Neuronal stem cell (in vitro differentiated cells): ENCODE measurements at regions not wholly inside any gene's neighbourhood (a gene's known extent, or its start where the extent isn't known, plus 50 kb on each side); places are given as distances from the start of the nearest gene placed in this dataset.

Experiments
- DNase-seq: peaks from one replicate; pipeline ENCODE4 v3.0.0-alpha.2; 2013; ENCODE audit warnings: low spot score
- H2AFZ ChIP-seq: one replicate; pipeline ENCODE4 v1.6.1; 2013; ENCODE audit warnings: mild to moderate bottlenecking, low read length, inconsistent platforms
- H2AK5ac ChIP-seq: 2 replicates; pipeline ENCODE4 v1.6.1; 2013; ENCODE audit warnings: low read depth, mild to moderate bottlenecking, inconsistent platforms, low read length, moderate library complexity, mixed read lengths
- H2BK120ac ChIP-seq: 2 replicates; pipeline ENCODE4 v1.6.1; 2013; ENCODE audit warnings: low read depth, mild to moderate bottlenecking, inconsistent platforms, low read length, moderate library complexity, mixed read lengths
- H2BK12ac ChIP-seq: one replicate; pipeline ENCODE4 v1.6.1; 2013; ENCODE audit warnings: low read length, inconsistent platforms
- H2BK15ac ChIP-seq: 2 replicates; pipeline ENCODE4 v1.6.1; 2013; ENCODE audit warnings: mild to moderate bottlenecking, low read length, inconsistent platforms, mixed read lengths
- H2BK5ac ChIP-seq: one replicate; pipeline ENCODE4 v1.6.1; 2013; ENCODE audit warnings: inconsistent platforms, mild to moderate bottlenecking, low read length, moderate library complexity
- H3K14ac ChIP-seq: one replicate; pipeline ENCODE4 v1.6.1; 2013; ENCODE audit warnings: low read length, inconsistent platforms
- H3K18ac ChIP-seq: 2 replicates; pipeline ENCODE4 v1.6.1; 2013; ENCODE audit warnings: low read length, inconsistent platforms
- H3K23ac ChIP-seq: 2 replicates; pipeline ENCODE4 v1.6.1; 2013; ENCODE audit warnings: low read depth, mild to moderate bottlenecking, mixed read lengths, low read length, inconsistent platforms; ENCODE audit not compliant: poor library complexity
- H3K27ac ChIP-seq: replicated peaks from 3 replicates; pipeline ENCODE4 v1.5.1; 2013; ENCODE audit warnings: low read length, inconsistent platforms
- H3K27me3 ChIP-seq, 3 experiments: 2 replicates each; pipeline ENCODE4 v1.6.1; 2013; ENCODE audit warnings: low read length in 3 of 3, mild to moderate bottlenecking in 2 of 3, inconsistent platforms in 1 of 3, low read depth in 1 of 3, mixed read lengths in 1 of 3, moderate library complexity in 1 of 3; ENCODE audit not compliant: control insufficient read depth in 3 of 3, insufficient read depth in 3 of 3
- H3K36me3 ChIP-seq, 2 donors: replicated peaks in 1 of 2; 2 replicates each; pipeline ENCODE4 v1.6.1; 2013; ENCODE audit warnings: low read length in 2 of 2; ENCODE audit not compliant: control insufficient read depth in 2 of 2, insufficient read depth in 2 of 2
- H3K4ac ChIP-seq: 2 replicates; pipeline ENCODE4 v1.6.1; 2013; ENCODE audit warnings: inconsistent platforms, mild to moderate bottlenecking, low read length, moderate library complexity
- H3K4me1 ChIP-seq, 2 donors: 1 replicate in 1 of 2; 2 replicates in 1 of 2; pipeline ENCODE4 v1.6.1; 2013; ENCODE audit warnings: low read length in 2 of 2, low read depth in 1 of 2; ENCODE audit not compliant: control insufficient read depth in 2 of 2, insufficient read depth in 1 of 2
- H3K4me2 ChIP-seq: one replicate; pipeline ENCODE4 v1.6.1; 2013; ENCODE audit warnings: mild to moderate bottlenecking, low read length, inconsistent platforms; ENCODE audit not compliant: insufficient read depth, poor library complexity, severe bottlenecking
- H3K4me3 ChIP-seq, 2 donors: 2 replicates each; pipeline ENCODE4 v1.5.1; 2013; ENCODE audit warnings: low read length in 2 of 2, mild to moderate bottlenecking in 2 of 2, inconsistent platforms in 1 of 2, moderate library complexity in 1 of 2
- H3K79me1 ChIP-seq: one replicate; pipeline ENCODE4 v1.6.1; 2013; ENCODE audit warnings: low read depth, mild to moderate bottlenecking, inconsistent platforms, low read length, moderate library complexity
- H3K9ac ChIP-seq: one replicate; pipeline ENCODE4 v1.6.1; 2013; ENCODE audit warnings: mild to moderate bottlenecking, low read depth, low read length, inconsistent platforms; ENCODE audit not compliant: poor library complexity
- H3K9me3 ChIP-seq, 2 donors: replicated peaks in 1 of 2; 2 replicates each; pipeline versions ENCODE3 to v1.6.1; 2013; ENCODE audit warnings: low read length in 2 of 2, mild to moderate bottlenecking in 2 of 2, inconsistent platforms in 1 of 2, low read depth in 1 of 2, mixed read lengths in 1 of 2, moderate library complexity in 1 of 2; ENCODE audit not compliant: control insufficient read depth in 2 of 2, insufficient read depth in 1 of 2
- H4K8ac ChIP-seq: one replicate; pipeline ENCODE4 v1.6.1; 2013; ENCODE audit warnings: low read depth, mild to moderate bottlenecking, inconsistent platforms, low read length, moderate library complexity
- H4K91ac ChIP-seq: one replicate; pipeline ENCODE4 v1.6.1; 2013; ENCODE audit warnings: low read length, low read depth, mild to moderate bottlenecking, inconsistent platforms; ENCODE audit not compliant: poor library complexity
- WGBS, 2 donors: extraction: QIAGEN DNeasy Blood & Tissue Kit; methylation state at CpG; one replicate each; pipeline ENCODE4 v1.1.7; 2013; ENCODE audit warnings: missing lambda C conversion rate in 2 of 2, mixed read lengths in 1 of 2; ENCODE audit not compliant: insufficient read length in 2 of 2, insufficient replicate concordance in 1 of 2; ENCODE audit errors: extremely low coverage in 2 of 2; 5-methylcytosine and 5-hydroxymethylcytosine counted together

DNA sequence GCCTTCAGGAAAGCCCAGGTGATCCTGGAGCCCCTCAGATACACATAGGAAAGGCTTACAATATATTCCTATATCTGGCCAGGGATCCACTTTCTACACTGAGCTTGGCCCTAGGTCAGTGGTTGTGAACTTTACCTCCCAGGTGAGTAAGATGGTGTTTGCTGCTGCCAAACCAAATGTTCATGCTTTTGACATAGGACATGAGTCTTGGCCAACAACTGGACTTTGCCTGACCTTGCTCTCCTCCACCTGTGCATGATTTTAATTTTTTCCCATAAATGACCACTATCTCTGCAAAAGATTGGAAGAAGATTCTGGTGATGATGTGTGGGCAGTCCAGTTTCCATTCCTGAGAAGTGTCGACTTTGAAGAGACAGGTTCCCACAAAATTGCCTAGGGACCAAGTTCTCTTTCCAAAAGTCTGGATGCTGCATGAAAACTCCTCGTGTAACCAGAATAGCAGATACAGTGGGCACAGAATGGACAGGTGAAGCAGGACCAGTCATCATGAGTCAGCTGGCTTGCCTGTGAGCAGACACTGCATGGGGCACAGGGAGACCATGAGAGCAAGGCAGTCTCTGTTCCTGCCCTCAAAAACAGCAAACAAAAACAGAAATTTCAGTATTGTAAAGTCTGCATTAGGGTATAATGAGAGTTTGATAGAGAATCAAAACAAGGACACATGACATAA, 226.4 kb upstream of the MON1B start:
- no peak overlapping the region for H2BK120ac ChIP-seq
- peak overlapping the region; percentile 88 for H2BK12ac ChIP-seq
- no peak overlapping the region for H3K4me2 ChIP-seq
- no peak overlapping the region for H4K91ac ChIP-seq
- no peak overlapping the region for H3K14ac ChIP-seq
- no peak overlapping the region for H2AK5ac ChIP-seq
- no peak for DNase-seq
- peak overlapping the region; percentile 71 for H2BK15ac ChIP-seq
- peaks cover 0 to 3% of the 10 kb centered on the region in 2 donors for H3K4me1 ChIP-seq
- peaks cover 0 to 3% of the 10 kb centered on the region in 2 donors for H3K9me3 ChIP-seq
- no peak overlapping the region for H2BK5ac ChIP-seq
- no peak overlapping the region for H3K23ac ChIP-seq
- H4K8ac ChIP-seq: no peak overlapping the region
- no peak overlapping the region for H2AFZ ChIP-seq
- peak overlapping the region; percentile 85 for H3K18ac ChIP-seq
- no peaks in the 10 kb centered on the region for H3K79me1 ChIP-seq
- WGBS, 2 donors: no CpG with 5 or more reads among the region's 2 CpGs
- H3K4me3 ChIP-seq: no peak overlapping the region
- no peaks in the 10 kb centered on the region for H3K27me3 ChIP-seq
- H3K36me3 ChIP-seq: peaks cover 0 to 2% of the 10 kb centered on the region in 2 donors
- no peak overlapping the region for H3K4ac ChIP-seq
- H3K27ac ChIP-seq: no peak overlapping the region
- no peak overlapping the region for H3K9ac ChIP-seq

DNA sequence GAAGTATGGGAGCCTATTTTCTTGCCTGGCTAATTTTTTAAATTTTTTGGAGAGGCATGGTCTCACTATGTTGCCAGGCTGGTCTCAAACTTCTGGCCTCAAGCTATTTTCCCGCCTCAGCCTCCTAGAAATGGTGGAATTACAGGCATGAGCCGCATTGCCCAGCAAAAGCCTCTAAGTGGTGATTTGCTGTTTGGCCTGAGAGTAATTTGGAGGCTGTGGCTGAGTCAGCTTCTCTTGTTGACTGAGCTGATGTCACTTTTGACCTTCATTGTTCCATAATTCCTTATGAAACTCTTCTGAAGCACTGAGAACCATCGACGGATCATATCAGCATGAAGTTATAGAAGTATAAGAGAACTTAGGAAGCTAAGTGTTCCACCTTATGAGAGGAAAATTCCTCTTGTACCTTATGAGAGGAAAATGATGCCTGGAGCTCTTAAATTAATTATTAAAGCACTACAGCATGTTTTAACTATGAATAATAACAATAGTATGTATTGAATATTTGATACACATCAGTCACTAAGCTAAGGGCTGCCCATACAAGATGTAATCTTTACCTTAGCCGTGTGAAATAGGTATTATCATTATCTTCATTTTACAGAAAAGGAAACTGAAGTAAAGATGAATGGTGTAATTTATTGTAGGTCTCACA, 220.8 kb upstream of the MON1B start:
- no peak overlapping the region for H2BK15ac ChIP-seq
- H2AK5ac ChIP-seq: no peak overlapping the region
- H3K18ac ChIP-seq: no peak overlapping the region
- no peak overlapping the region for H2BK12ac ChIP-seq
- no peaks in the 10 kb centered on the region for H3K27me3 ChIP-seq
- no CpG with 5 or more reads among the region's 5 CpGs for WGBS, 2 donors
- no peak overlapping the region for H4K8ac ChIP-seq
- DNase-seq: no peak
- H3K23ac ChIP-seq: no peak overlapping the region
- no peak overlapping the region for H2AFZ ChIP-seq
- H4K91ac ChIP-seq: no peak overlapping the region
- no peak overlapping the region for H2BK120ac ChIP-seq
- H3K14ac ChIP-seq: no peak overlapping the region
- H3K4ac ChIP-seq: no peak overlapping the region
- peaks cover 0 to 3% of the 10 kb centered on the region in 2 donors for H3K9me3 ChIP-seq
- no peaks in the 10 kb centered on the region for H3K79me1 ChIP-seq
- H3K9ac ChIP-seq: no peak overlapping the region
- no peak overlapping the region for H3K27ac ChIP-seq
- H3K36me3 ChIP-seq: peaks cover 0 to 2% of the 10 kb centered on the region in 2 donors
- no peak overlapping the region for H2BK5ac ChIP-seq
- no peak overlapping the region for H3K4me2 ChIP-seq
- H3K4me1 ChIP-seq: peaks cover 0 to 4% of the 10 kb centered on the region in 2 donors
- H3K4me3 ChIP-seq: no peak overlapping the region

DNA sequence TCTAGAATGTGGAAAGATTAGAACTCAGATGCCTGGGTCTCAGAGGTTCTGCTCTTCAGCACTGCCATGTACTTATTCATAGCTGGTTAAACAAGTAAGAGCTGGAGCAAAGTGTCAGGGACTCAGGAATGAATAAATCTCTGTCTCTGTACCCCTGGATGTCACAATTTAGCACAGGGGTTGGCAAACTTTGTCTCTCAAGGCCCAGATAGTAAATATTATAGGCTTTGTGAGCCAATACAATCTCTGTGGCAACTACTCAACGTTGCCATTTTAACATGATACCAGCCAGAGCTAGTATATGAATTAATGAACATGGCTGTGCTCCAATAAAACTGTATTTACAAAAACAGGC, 220.3 kb upstream of the MON1B start:
- H3K36me3 ChIP-seq: peaks cover 0 to 2% of the 10 kb centered on the region in 2 donors
- DNase-seq: no peak
- peaks cover 0 to 4% of the 10 kb centered on the region in 2 donors for H3K4me1 ChIP-seq

DNA sequence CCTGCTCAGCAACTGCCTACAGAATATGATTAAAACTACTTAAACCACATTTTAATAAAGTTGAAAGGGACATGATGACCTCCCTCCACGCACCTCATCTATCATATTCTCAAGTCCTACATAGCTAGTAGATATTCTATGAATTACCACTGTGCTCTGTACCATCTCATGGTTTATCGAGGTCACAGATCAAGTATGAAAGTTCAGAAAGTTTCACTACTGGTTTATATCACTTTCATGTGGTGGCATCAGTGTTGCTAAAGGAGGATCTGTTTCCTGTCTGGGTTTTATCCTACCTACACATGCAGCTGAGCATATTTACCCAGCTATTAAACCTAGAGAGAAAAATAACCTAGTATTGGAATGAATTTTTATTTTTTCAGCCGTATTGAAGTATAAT, 214.9 kb upstream of the MON1B start:
- no CpG with 5 or more reads among the region's 3 CpGs for WGBS, 2 donors
- H3K14ac ChIP-seq: no peak overlapping the region
- H3K9ac ChIP-seq: no peak overlapping the region

More for the DNA sequence above, 220.3 kb upstream of the MON1B start:
- no peak overlapping the region for H3K4ac ChIP-seq
- no peak overlapping the region for H2AK5ac ChIP-seq
- H2AFZ ChIP-seq: no peak overlapping the region
- no CpG with 5 or more reads among the region's 1 CpG for WGBS, 2 donors
- H3K14ac ChIP-seq: no peak overlapping the region
- no peaks in the 10 kb centered on the region for H3K27me3 ChIP-seq
- no peak overlapping the region for H3K27ac ChIP-seq
- H2BK15ac ChIP-seq: no peak overlapping the region
- no peak overlapping the region for H3K4me3 ChIP-seq
- H2BK12ac ChIP-seq: no peak overlapping the region
- H3K18ac ChIP-seq: no peak overlapping the region
- no peak overlapping the region for H3K23ac ChIP-seq
- no peak overlapping the region for H4K8ac ChIP-seq
- H3K9ac ChIP-seq: no peak overlapping the region
- H3K9me3 ChIP-seq: peaks cover 0 to 3% of the 10 kb centered on the region in 2 donors
- no peaks in the 10 kb centered on the region for H3K79me1 ChIP-seq
- H3K4me2 ChIP-seq: no peak overlapping the region
- no peak overlapping the region for H2BK5ac ChIP-seq
- no peak overlapping the region for H2BK120ac ChIP-seq
- H4K91ac ChIP-seq: no peak overlapping the region

More for the DNA sequence above, 214.9 kb upstream of the MON1B start:
- Histone ChIP-seq H2BK12ac (no peak overlapping the region), H2BK120ac (no peak overlapping the region), H2AFZ (no peak overlapping the region), H4K91ac (no peak overlapping the region), H3K4me1 (no peaks in the 10 kb centered on the region), H3K27me3 (no peaks in the 10 kb centered on the region), H2BK15ac (no peak overlapping the region), H3K23ac (no peak overlapping the region), H3K9me3 (no peaks in the 10 kb centered on the region), H3K79me1 (no peaks in the 10 kb centered on the region), H3K27ac (no peak overlapping the region), H3K18ac (no peak overlapping the region), H3K36me3 (no peaks in the 10 kb centered on the region), H4K8ac (no peak overlapping the region), H2BK5ac (no peak overlapping the region), H3K4ac (no peak overlapping the region), H2AK5ac (no peak overlapping the region), H3K4me2 (no peak overlapping the region), H3K4me3 (no peak overlapping the region)
- no peak for DNase-seq
